Brain microvascular endothelial cell (primary cell): ENCODE measurements at regions not wholly inside any gene's neighbourhood (a gene's known extent, or its start where the extent isn't known, plus 50 kb on each side); places are given as distances from the start of the nearest gene placed in this dataset.

Experiments used
- DNase-seq: peaks from one replicate; pipeline ENCODE4 v3.0.0-alpha.2; 2020
- H3K27ac ChIP-seq: fragments of 250-450 bp; sonication (Bioruptor Pico); 2 replicates; pipeline ENCODE4 v1.5.1; 2020; ENCODE audit warnings: mild to moderate bottlenecking, moderate library complexity
- H3K27me3 ChIP-seq: fragments of 250-450 bp; sonication (Bioruptor Pico); replicated peaks from 2 replicates; pipeline ENCODE4 v1.5.1; 2020; ENCODE audit warnings: mild to moderate bottlenecking
- H3K36me3 ChIP-seq: fragments of 250-450 bp; sonication (Bioruptor Pico); replicated peaks from 2 replicates; pipeline ENCODE4 v1.5.1; 2020; ENCODE audit warnings: mild to moderate bottlenecking
- H3K4me3 ChIP-seq: 2 replicates; pipeline ENCODE4 v1.5.1; 2011; ENCODE audit warnings: low read depth, mild to moderate bottlenecking, control low read depth, low read length, moderate library complexity
- CTCF ChIP-seq: IDR thresholded peaks from 2 replicates; pipeline ENCODE4 v1.5.1; 2011; ENCODE audit warnings: low read depth, mild to moderate bottlenecking, moderate library complexity, low read length, control low read depth, inconsistent platforms; ENCODE audit errors: missing control alignments
- in situ Hi-C: cut with HindIII; loops from 2 replicates; pipeline ENCODE4 v1.10.0; 2017; ENCODE audit warnings: low sequenced_read_pairs, low pct_ligation_motif_present

- TF ChIP-seq CTCF, result no peak
- Histone ChIP-seq H3K4me3 (no peak overlapping the region), H3K27ac (no peak overlapping the region), H3K36me3 (no peaks in the 10 kb centered on the region), H3K27me3 (peaks cover 2% of the 10 kb centered on the region)
- in situ Hi-C loops, result no loop called here
- DNase-seq, result no peak
These were observed 193.0 kb downstream of the BMP7 start for GRCh38 chr20:57073402-57073801.

- Histone ChIP-seq H3K4me3 (no peak overlapping the region), H3K36me3 (no peaks in the 10 kb centered on the region), H3K27ac (no peak overlapping the region), H3K27me3 (peaks cover 2% of the 10 kb centered on the region)
- DNase-seq, result no peak
- no peak for TF ChIP-seq CTCF
- in situ Hi-C loops, result no loop called here
These were observed 192.1 kb downstream of the BMP7 start for GRCh38 chr20:57074386-57074785.

GRCh38 chr20:57075181-57075580, 191.3 kb downstream of the BMP7 start:
- DNase-seq, result no peak
- Histone ChIP-seq H3K36me3 (no peaks in the 10 kb centered on the region), H3K27ac (no peak overlapping the region), H3K27me3 (peaks cover 2% of the 10 kb centered on the region), H3K4me3 (no peak overlapping the region)
- in situ Hi-C loops, result loop anchor here (25.0 kb wide), 1 partner anchor 262 kb away; the partner anchor contains the start of gene SPO11
- TF ChIP-seq CTCF, result no peak

- in situ Hi-C loops, result loop anchor here (25.0 kb wide), 1 partner anchor 262 kb away; the partner anchor contains the start of gene SPO11
- Histone ChIP-seq H3K4me3 (no peak overlapping the region), H3K27me3 (peaks cover 2% of the 10 kb centered on the region), H3K36me3 (no peaks in the 10 kb centered on the region), H3K27ac (peak overlapping the region; percentile 51)
- no peak for DNase-seq
- no peak for TF ChIP-seq CTCF
These were observed 190.8 kb downstream of the BMP7 start for GRCh38 chr20:57075603-57076002.

- Histone ChIP-seq H3K27ac (peak overlapping the region; percentile 51), H3K4me3 (no peak overlapping the region), H3K27me3 (no peaks in the 10 kb centered on the region), H3K36me3 (no peaks in the 10 kb centered on the region)
- in situ Hi-C loops, result loop anchor here (25.0 kb wide), 1 partner anchor 261 kb away; the partner anchor contains the start of gene SPO11
- TF ChIP-seq CTCF, result no peak
- DNase-seq, result peak; percentile 73
These were observed 190.2 kb downstream of the BMP7 start for GRCh38 chr20:57076152-57076652.

- Histone ChIP-seq H3K4me3 (no peak overlapping the region), H3K36me3 (no peaks in the 10 kb centered on the region), H3K27me3 (no peaks in the 10 kb centered on the region), H3K27ac (peak overlapping the region; percentile 51)
- DNase-seq, result no peak
- no peak for TF ChIP-seq CTCF
- in situ Hi-C loops, result loop anchor here (25.0 kb wide), 1 partner anchor 260 kb away; the partner anchor contains the start of gene SPO11
These were observed 189.5 kb downstream of the BMP7 start for GRCh38 chr20:57076951-57077350.
